H54 (cell line): ENCODE measurements at regions not wholly inside any gene's neighbourhood (a gene's known extent, or its start where the extent isn't known, plus 50 kb on each side); places are given as distances from the start of the nearest gene placed in this dataset.

Experiments used
- DNase-seq: peaks from one replicate; pipeline ENCODE4 v3.0.0; 2011; ENCODE audit warnings: low spot score, mixed read lengths; ENCODE audit not compliant: insufficient read length
- FAIRE-seq: peaks from 3 replicates; lab custom pipeline; 2011; peaks lifted over from hg19 to GRCh38; lab: Jason Lieb, UNC
- POLR2A ChIP-seq: IDR thresholded peaks from 2 replicates; pipeline ENCODE4 v1.6.1; 2011; ENCODE audit warnings: low read depth, mild to moderate bottlenecking, low read length

- TF ChIP-seq POLR2A, result no peak
- DNase-seq (no peak), FAIRE-seq (no peak)
Observed at GRCh38 chr7:42987648-42988214, 55.6 kb downstream of the MRPL32 start.

- FAIRE-seq, result no peak
- TF ChIP-seq POLR2A, result no peak
- DNase-seq, result no peak
Observed at GRCh38 chr7:42991024-42991423, 58.8 kb downstream of the MRPL32 start.

GRCh38 chr7:42991913-42992591 is 59.9 kb downstream of the MRPL32 start:
- FAIRE-seq (no peak), DNase-seq (no peak)
- TF ChIP-seq POLR2A, result no peak

- FAIRE-seq (no peak), DNase-seq (no peak)
Observed at GRCh38 chr7:42993038-42993437, 60.9 kb downstream of the MRPL32 start.

GRCh38 chr7:42994096-42994495 is 61.9 kb downstream of the MRPL32 start:
- DNase-seq (no peak), FAIRE-seq (no peak)
- no peak for TF ChIP-seq POLR2A

More at GRCh38 chr7:42993038-42993437, 60.9 kb downstream of the MRPL32 start:
- TF ChIP-seq POLR2A, result no peak

GRCh38 chr7:42997611-42998010 is 65.4 kb downstream of the MRPL32 start:
- TF ChIP-seq POLR2A, result no peak
- DNase-seq (no peak), FAIRE-seq (no peak)

- FAIRE-seq (peak; percentile 41), DNase-seq (no peak)
- no peak for TF ChIP-seq POLR2A
Observed at GRCh38 chr7:43004082-43004481, 71.9 kb downstream of the MRPL32 start.

GRCh38 chr7:43006008-43006407 is 73.8 kb downstream of the MRPL32 start:
- no peak for DNase-seq
- no peak for FAIRE-seq
- TF ChIP-seq POLR2A, result no peak

GRCh38 chr7:43010061-43010460 is 77.9 kb downstream of the MRPL32 start:
- no peak for DNase-seq
- TF ChIP-seq POLR2A, result no peak
- no peak for FAIRE-seq

GRCh38 chr7:43011879-43012278 is 79.7 kb downstream of the MRPL32 start:
- no peak for TF ChIP-seq POLR2A
- FAIRE-seq (no peak), DNase-seq (no peak)

GRCh38 chr7:43014406-43014805 is 82.2 kb downstream of the MRPL32 start:
- DNase-seq (no peak), FAIRE-seq (no peak)
- no peak for TF ChIP-seq POLR2A

GRCh38 chr7:43015301-43015700 is 83.1 kb downstream of the MRPL32 start:
- no peak for TF ChIP-seq POLR2A
- no peak for DNase-seq

GRCh38 chr7:43018446-43018845 is 86.3 kb downstream of the MRPL32 start:
- FAIRE-seq (peak; percentile 60), DNase-seq (peak; percentile 22)
- no peak for TF ChIP-seq POLR2A

More at GRCh38 chr7:43015301-43015700, 83.1 kb downstream of the MRPL32 start:
- FAIRE-seq, result no peak

- TF ChIP-seq POLR2A, result no peak
- FAIRE-seq, result no peak
- no peak for DNase-seq
Observed at GRCh38 chr7:43021431-43021830, 89.3 kb downstream of the MRPL32 start.

- no peak for TF ChIP-seq POLR2A
- FAIRE-seq (no peak), DNase-seq (no peak)
Observed at GRCh38 chr7:43022008-43022407, 89.8 kb downstream of the MRPL32 start.

- DNase-seq (no peak), FAIRE-seq (no peak)
- no peak for TF ChIP-seq POLR2A
Observed at GRCh38 chr7:43033369-43033768, 79.1 kb upstream of the HECW1 start.
